ENCODE measurements at regions not wholly inside any gene's neighbourhood (a gene's known extent, or its start where the extent isn't known, plus 50 kb on each side); places are given as distances from the start of the nearest gene placed in this dataset.

DNA sequence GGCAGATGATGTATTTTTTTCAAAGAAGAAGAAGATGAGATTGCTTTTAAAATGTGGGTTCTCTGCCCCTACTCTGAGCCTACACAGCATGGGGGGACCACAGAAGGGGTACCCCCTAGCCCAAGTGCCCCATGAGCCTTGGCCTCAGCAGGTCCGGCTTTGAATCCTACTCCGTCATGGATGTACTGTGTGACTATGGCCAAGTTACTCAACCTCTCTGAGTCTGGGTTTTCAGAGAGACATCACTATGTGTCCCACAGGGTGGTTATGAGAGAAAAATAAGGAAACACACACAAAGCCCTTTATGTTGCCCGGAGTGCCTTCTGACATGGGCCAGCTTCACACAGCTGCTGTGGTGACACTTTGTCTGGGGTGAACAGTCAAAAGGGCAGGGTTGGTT, 92.0 kb downstream of the KCTD15 start:
- H3K4me1 ChIP-seq (ENCODE audit: control insufficient read depth in 1 of 2, insufficient read depth in 2 of 2, low read depth in 1 of 2, low read length in 1 of 2), result peaks cover 0 to 16% of the 10 kb centered on the region in 2 experiments; a peak in 1 of 4 replicates
- POLR2A ChIA-PET, result interaction anchor here (1.8 kb wide), 1 partner anchor 94 kb away, joined by 4 read pairs; no protein-coding TSS in a partner anchor

GRCh38 chr19:33890569-33890968, 93.9 kb downstream of the KCTD15 start:
- TF ChIP-seq, protein P1, sequence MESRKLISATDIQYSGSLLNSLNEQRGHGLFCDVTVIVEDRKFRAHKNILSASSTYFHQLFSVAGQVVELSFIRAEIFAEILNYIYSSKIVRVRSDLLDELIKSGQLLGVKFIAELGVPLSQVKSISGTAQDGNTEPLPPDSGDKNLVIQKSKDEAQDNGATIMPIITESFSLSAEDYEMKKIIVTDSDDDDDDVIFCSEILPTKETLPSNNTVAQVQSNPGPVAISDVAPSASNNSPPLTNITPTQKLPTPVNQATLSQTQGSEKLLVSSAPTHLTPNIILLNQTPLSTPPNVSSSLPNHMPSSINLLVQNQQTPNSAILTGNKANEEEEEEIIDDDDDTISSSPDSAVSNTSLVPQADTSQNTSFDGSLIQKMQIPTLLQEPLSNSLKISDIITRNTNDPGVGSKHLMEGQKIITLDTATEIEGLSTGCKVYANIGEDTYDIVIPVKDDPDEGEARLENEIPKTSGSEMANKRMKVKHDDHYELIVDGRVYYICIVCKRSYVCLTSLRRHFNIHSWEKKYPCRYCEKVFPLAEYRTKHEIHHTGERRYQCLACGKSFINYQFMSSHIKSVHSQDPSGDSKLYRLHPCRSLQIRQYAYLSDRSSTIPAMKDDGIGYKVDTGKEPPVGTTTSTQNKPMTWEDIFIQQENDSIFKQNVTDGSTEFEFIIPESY (IDR thresholded peaks at IDR 0.05; ENCODE audit: borderline replicate concordance, low read depth), result no peak
- TF ChIP-seq ELF1 (IDR thresholded peaks at IDR 0.05), result no peak
- TF ChIP-seq FOXM1 (IDR thresholded peaks at IDR 0.05; ENCODE audit: low read depth), result no peak
- TF ChIP-seq RFX5 (IDR thresholded peaks at IDR 0.05; ENCODE audit: low read length), result no peak
- TF ChIP-seq, protein P2, sequence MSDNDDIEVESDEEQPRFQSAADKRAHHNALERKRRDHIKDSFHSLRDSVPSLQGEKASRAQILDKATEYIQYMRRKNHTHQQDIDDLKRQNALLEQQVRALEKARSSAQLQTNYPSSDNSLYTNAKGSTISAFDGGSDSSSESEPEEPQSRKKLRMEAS (IDR thresholded peaks at IDR 0.05; ENCODE audit: low read depth), result no peak
- no peak for TF ChIP-seq JUND (IDR thresholded peaks at IDR 0.05)
- no peaks in the 10 kb centered on the region for H4K20me1 ChIP-seq (ENCODE audit: insufficient read depth)
- H3K4me1 ChIP-seq (ENCODE audit: control insufficient read depth in 1 of 2, insufficient read depth in 2 of 2, low read depth in 1 of 2, low read length in 1 of 2), result peaks cover 0 to 10% of the 10 kb centered on the region in 2 experiments; a peak in 1 of 4 replicates
- ChIA-PET POLR2A (no interaction called here), CTCF (no interaction called here)
- no peaks in the 10 kb centered on the region for H3F3A ChIP-seq (replicated peaks; ENCODE audit: insufficient read depth)
- DNase-seq, result no peak
- no peak overlapping the region for H3K27ac ChIP-seq (ENCODE audit: low read depth in 2 of 2, low read length in 1 of 2)
- no peaks in the 10 kb centered on the region for H3K79me2 ChIP-seq (ENCODE audit: insufficient read depth)
- no peaks in the 10 kb centered on the region for H3K9me3 ChIP-seq
- no peak overlapping the region for H2AFZ ChIP-seq (ENCODE audit: low read depth)
- no peaks in the 10 kb centered on the region for H3K27me3 ChIP-seq (ENCODE audit: insufficient read depth)
- H3K36me3 ChIP-seq (replicated peaks in 1 of 2; ENCODE audit: control insufficient read depth in 1 of 2, insufficient read depth in 2 of 2, low read length in 1 of 2), result no peaks in the 10 kb centered on the region
- H3K4me3 ChIP-seq (ENCODE audit: low read depth in 2 of 2, low read length in 1 of 2), result no peak overlapping the region
- WGBS (ENCODE audit: low lambda C conversion rate), result 10% methylated on average over 2 of the region's 2 CpGs
- H3K9me2 ChIP-seq, result no peaks in the 10 kb centered on the region
- H3K9ac ChIP-seq, result no peak overlapping the region
- H3K4me2 ChIP-seq, result no peak overlapping the region

More for the DNA sequence above, 92.0 kb downstream of the KCTD15 start:
- Histone ChIP-seq H3K27ac (ENCODE audit: low read depth in 2 of 2, low read length in 1 of 2) (no peak overlapping the region), H3K9me3 (no peaks in the 10 kb centered on the region), H3K4me3 (ENCODE audit: low read depth in 2 of 2, low read length in 1 of 2) (no peak overlapping the region), H3K9me2 (no peaks in the 10 kb centered on the region), H3K27me3 (ENCODE audit: insufficient read depth) (no peaks in the 10 kb centered on the region), H3K79me2 (ENCODE audit: insufficient read depth) (no peaks in the 10 kb centered on the region), H3F3A (replicated peaks; ENCODE audit: insufficient read depth) (no peaks in the 10 kb centered on the region), H3K36me3 (replicated peaks in 1 of 2; ENCODE audit: control insufficient read depth in 1 of 2, insufficient read depth in 2 of 2, low read length in 1 of 2) (no peaks in the 10 kb centered on the region), H3K9ac (no peak overlapping the region), H4K20me1 (ENCODE audit: insufficient read depth) (no peaks in the 10 kb centered on the region), H2AFZ (ENCODE audit: low read depth) (no peak overlapping the region), H3K4me2 (no peak overlapping the region)
- TF ChIP-seq EP300 (IDR thresholded peaks at IDR 0.05; ENCODE audit: borderline replicate concordance in 1 of 2, low read depth in 1 of 2, low read length in 1 of 2) (no peak), EZH2phosphoT487 (IDR thresholded peaks at IDR 0.05; ENCODE audit: borderline replicate concordance, low read depth) (no peak), NFIC (IDR thresholded peaks at IDR 0.05; ENCODE audit: borderline replicate concordance) (no peak), CHD2 (IDR thresholded peaks at IDR 0.05; ENCODE audit: low read length, partially characterized antibody) (no peak), TEAD4 (IDR thresholded peaks at IDR 0.05; ENCODE audit: borderline replicate concordance, insufficient read depth) (no peak), SMC3 (IDR thresholded peaks at IDR 0.05; ENCODE audit: low read depth, low read length) (no peak), GATA2 (CRISPR knock-in tag; IDR thresholded peaks at IDR 0.05) (no peak), TAF1 (IDR thresholded peaks at IDR 0.05; ENCODE audit: borderline replicate concordance, low read depth, low read length) (no peak), RXRA (IDR thresholded peaks at IDR 0.05; ENCODE audit: borderline replicate concordance, low read depth) (no peak), RCOR1 (IDR thresholded peaks at IDR 0.05; ENCODE audit: low read length) (no peak), NRF1 (IDR thresholded peaks at IDR 0.05; ENCODE audit: low read depth, low read length) (no peak), FOSL2 (IDR thresholded peaks at IDR 0.05; ENCODE audit: borderline replicate concordance, low read depth) (no peak), POLR2AphosphoS5 (IDR thresholded peaks at IDR 0.05; ENCODE audit: low read depth, low read length) (no peak), TCF12 (IDR thresholded peaks at IDR 0.05) (no peak), FOXM1 (IDR thresholded peaks at IDR 0.05; ENCODE audit: low read depth) (no peak), JUND (IDR thresholded peaks at IDR 0.05) (no peak)
- TF ChIP-seq, protein P2 (IDR thresholded peaks at IDR 0.05; ENCODE audit: low read depth), result no peak
- TF ChIP-seq, protein P3, sequence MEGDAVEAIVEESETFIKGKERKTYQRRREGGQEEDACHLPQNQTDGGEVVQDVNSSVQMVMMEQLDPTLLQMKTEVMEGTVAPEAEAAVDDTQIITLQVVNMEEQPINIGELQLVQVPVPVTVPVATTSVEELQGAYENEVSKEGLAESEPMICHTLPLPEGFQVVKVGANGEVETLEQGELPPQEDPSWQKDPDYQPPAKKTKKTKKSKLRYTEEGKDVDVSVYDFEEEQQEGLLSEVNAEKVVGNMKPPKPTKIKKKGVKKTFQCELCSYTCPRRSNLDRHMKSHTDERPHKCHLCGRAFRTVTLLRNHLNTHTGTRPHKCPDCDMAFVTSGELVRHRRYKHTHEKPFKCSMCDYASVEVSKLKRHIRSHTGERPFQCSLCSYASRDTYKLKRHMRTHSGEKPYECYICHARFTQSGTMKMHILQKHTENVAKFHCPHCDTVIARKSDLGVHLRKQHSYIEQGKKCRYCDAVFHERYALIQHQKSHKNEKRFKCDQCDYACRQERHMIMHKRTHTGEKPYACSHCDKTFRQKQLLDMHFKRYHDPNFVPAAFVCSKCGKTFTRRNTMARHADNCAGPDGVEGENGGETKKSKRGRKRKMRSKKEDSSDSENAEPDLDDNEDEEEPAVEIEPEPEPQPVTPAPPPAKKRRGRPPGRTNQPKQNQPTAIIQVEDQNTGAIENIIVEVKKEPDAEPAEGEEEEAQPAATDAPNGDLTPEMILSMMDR (IDR thresholded peaks at IDR 0.05), result no peak
- TF ChIP-seq, protein P4, sequence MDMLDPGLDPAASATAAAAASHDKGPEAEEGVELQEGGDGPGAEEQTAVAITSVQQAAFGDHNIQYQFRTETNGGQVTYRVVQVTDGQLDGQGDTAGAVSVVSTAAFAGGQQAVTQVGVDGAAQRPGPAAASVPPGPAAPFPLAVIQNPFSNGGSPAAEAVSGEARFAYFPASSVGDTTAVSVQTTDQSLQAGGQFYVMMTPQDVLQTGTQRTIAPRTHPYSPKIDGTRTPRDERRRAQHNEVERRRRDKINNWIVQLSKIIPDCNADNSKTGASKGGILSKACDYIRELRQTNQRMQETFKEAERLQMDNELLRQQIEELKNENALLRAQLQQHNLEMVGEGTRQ (IDR thresholded peaks at IDR 0.05; ENCODE audit: borderline replicate concordance, low read depth, low read length), result no peak
- CTCF ChIA-PET, result interaction anchor here (1.2 to 1.9 kb wide), 4 partner anchors 22 to 111 kb away, joined by 3 to 6 read pairs (median 5); no protein-coding TSS in a partner anchor
- 81% methylated on average over 3 of the region's 3 CpGs for WGBS (ENCODE audit: low lambda C conversion rate)
- DNase-seq, result no peak

All from SK-N-SH (cell line).